Activated CD8-positive, alpha-beta T cell treated with anti-CD3 and anti-CD28 coated beads for 36 hours (primary cell): ENCODE measurements at regions not wholly inside any gene's neighbourhood (a gene's known extent, or its start where the extent isn't known, plus 50 kb on each side); places are given as distances from the start of the nearest gene placed in this dataset.

Experiments used
- ATAC-seq: fragments of 200-7000 bp; cut with Tn5 transposase; one replicate; pipeline ENCODE4 v1.10.0; 2021; ENCODE audit warnings: mild to moderate bottlenecking, moderate library complexity
- CTCF ChIA-PET: fragments of 350-600 bp; sonication (Branson Sonifier 250); formaldehyde crosslinking; loops from one replicate; lab custom pipeline; 2021; ENCODE audit warnings: antibody characterized with exemption; lab: Charles Lee
- POLR2A ChIA-PET: fragments of 350-600 bp; sonication (Branson Sonifier 250); formaldehyde crosslinking; loops from one replicate; lab custom pipeline; 2021; ENCODE audit warnings: antibody characterized with exemption; lab: Charles Lee
- DNase-seq: peaks from one replicate; pipeline ENCODE4 v3.0.0-alpha.2; 2020
- H3K27ac Mint-ChIP-seq: one replicate; pipeline ENCODE4 v1.8.0; 2021; ENCODE audit warnings: mild to moderate bottlenecking, mixed read lengths
- H3K27me3 Mint-ChIP-seq: one replicate; pipeline ENCODE4 v1.8.0; 2021; ENCODE audit warnings: mixed read lengths
- H3K36me3 Mint-ChIP-seq: one replicate; pipeline ENCODE4 v1.8.0; 2021; ENCODE audit warnings: low read depth, mixed read lengths
- H3K4me1 Mint-ChIP-seq: one replicate; pipeline ENCODE4 v1.8.0; 2021; ENCODE audit warnings: low read depth, mixed read lengths
- H3K4me3 Mint-ChIP-seq: one replicate; pipeline ENCODE4 v1.8.0; 2021; ENCODE audit warnings: mild to moderate bottlenecking, moderate library complexity, mixed read lengths
- H3K9me3 Mint-ChIP-seq: one replicate; pipeline ENCODE4 v1.8.0; 2021; ENCODE audit warnings: mixed read lengths
- CTCF ChIP-seq: fragments of 200-600 bp; IDR thresholded peaks from one replicate; pipeline ENCODE4 v1.8.0; 2022; ENCODE audit warnings: antibody characterized with exemption, mild to moderate bottlenecking
- intact Hi-C: fragments of 100-400 bp; cut with micrococcal nuclease; formaldehyde crosslinking; loops from one replicate; pipeline ENCODE4 v1.10.0; 2022

GRCh38 chr5:51484326-51484725, 101.1 kb downstream of the ISL1 start:
- no peaks in the 10 kb centered on the region for H3K27me3 Mint-ChIP-seq
- POLR2A ChIA-PET, result no interaction called here
- CTCF ChIA-PET, result no interaction called here
- ATAC-seq, result no peak
- no peak overlapping the region for H3K4me3 Mint-ChIP-seq
- intact Hi-C loops, result no loop called here
- TF ChIP-seq CTCF, result no peak
- no peak for DNase-seq
- H3K36me3 Mint-ChIP-seq, result no peaks in the 10 kb centered on the region
- no peak overlapping the region for H3K27ac Mint-ChIP-seq
- H3K9me3 Mint-ChIP-seq, result no peaks in the 10 kb centered on the region
- H3K4me1 Mint-ChIP-seq, result no peaks in the 10 kb centered on the region

GRCh38 chr5:51486158-51486557, 102.9 kb downstream of the ISL1 start:
- POLR2A ChIA-PET, result no interaction called here

GRCh38 chr5:51487952-51488351, 104.7 kb downstream of the ISL1 start:
- H3K27ac Mint-ChIP-seq, result no peak overlapping the region
- H3K9me3 Mint-ChIP-seq, result no peaks in the 10 kb centered on the region
- CTCF ChIA-PET, result no interaction called here
- H3K36me3 Mint-ChIP-seq, result no peaks in the 10 kb centered on the region
- ATAC-seq, result no peak
- no peak overlapping the region for H3K4me3 Mint-ChIP-seq
- intact Hi-C loops, result no loop called here
- TF ChIP-seq CTCF, result no peak
- POLR2A ChIA-PET, result no interaction called here
- no peaks in the 10 kb centered on the region for H3K27me3 Mint-ChIP-seq
- H3K4me1 Mint-ChIP-seq, result no peaks in the 10 kb centered on the region
- DNase-seq, result no peak

More at GRCh38 chr5:51486158-51486557, 102.9 kb downstream of the ISL1 start:
- Mint-ChIP-seq H3K27ac (no peak overlapping the region), H3K4me3 (no peak overlapping the region), H3K27me3 (no peaks in the 10 kb centered on the region), H3K4me1 (no peaks in the 10 kb centered on the region), H3K36me3 (no peaks in the 10 kb centered on the region), H3K9me3 (no peaks in the 10 kb centered on the region)
- CTCF ChIA-PET, result no interaction called here
- intact Hi-C loops, result no loop called here
- DNase-seq (no peak), ATAC-seq (no peak)
- no peak for TF ChIP-seq CTCF

GRCh38 chr5:51488803-51489642, 105.8 kb downstream of the ISL1 start:
- Mint-ChIP-seq H3K27ac (no peak overlapping the region), H3K4me3 (no peak overlapping the region), H3K9me3 (no peaks in the 10 kb centered on the region), H3K4me1 (no peaks in the 10 kb centered on the region), H3K27me3 (no peaks in the 10 kb centered on the region), H3K36me3 (no peaks in the 10 kb centered on the region)
- ATAC-seq (no peak), DNase-seq (no peak)
- intact Hi-C loops, result no loop called here
- CTCF ChIA-PET, result no interaction called here
- POLR2A ChIA-PET, result no interaction called here
- TF ChIP-seq CTCF, result no peak

- POLR2A ChIA-PET, result no interaction called here
- TF ChIP-seq CTCF, result no peak
- intact Hi-C loops, result no loop called here
- H3K4me3 Mint-ChIP-seq, result no peak overlapping the region
- no peaks in the 10 kb centered on the region for H3K27me3 Mint-ChIP-seq
- CTCF ChIA-PET, result no interaction called here
- ATAC-seq, result no peak
- H3K9me3 Mint-ChIP-seq, result no peaks in the 10 kb centered on the region
- no peak overlapping the region for H3K27ac Mint-ChIP-seq
- H3K36me3 Mint-ChIP-seq, result no peaks in the 10 kb centered on the region
- no peak for DNase-seq
- no peaks in the 10 kb centered on the region for H3K4me1 Mint-ChIP-seq
Observed at GRCh38 chr5:51494821-51495220, 111.6 kb downstream of the ISL1 start.
